ENCODE measurements at regions not wholly inside any gene's neighbourhood (a gene's known extent, or its start where the extent isn't known, plus 50 kb on each side); places are given as distances from the start of the nearest gene placed in this dataset.

DNA sequence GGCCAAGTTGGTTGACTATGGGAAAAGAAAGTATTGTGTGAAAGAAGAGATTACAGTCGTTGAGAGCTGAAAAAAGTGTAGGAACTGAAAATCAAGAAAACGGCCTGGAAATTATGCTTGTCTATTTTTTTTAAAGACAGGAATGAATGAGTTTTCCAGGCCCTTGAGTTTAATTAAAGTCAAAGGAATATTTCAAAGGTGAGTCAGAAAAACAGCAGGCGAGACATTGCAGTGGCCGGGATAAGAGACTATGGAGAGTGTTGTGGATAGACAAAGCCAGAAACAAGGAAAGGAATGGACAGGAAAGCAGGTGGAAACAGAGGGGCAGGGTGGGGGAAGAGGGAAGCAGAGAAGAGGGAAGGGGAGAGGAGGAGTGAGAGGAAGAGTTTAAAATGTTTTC, 275.1 kb upstream of the LRTM1 start:
- intact Hi-C loops (cut with micrococcal nuclease), result no loop called here
- no TSS peak for BruUV-seq (replicated peaks)
- Histone ChIP-seq H3K4me2 (ENCODE audit: insufficient read depth, low read length) (no peak overlapping the region), H3K9me1 (ENCODE audit: control insufficient read depth, insufficient read depth, low read length) (no peaks in the 10 kb centered on the region), H3K4me1 (replicated peaks in 1 of 2; ENCODE audit: control insufficient read depth in 2 of 2, insufficient read depth in 2 of 2, low read length in 2 of 2) (no peaks in the 10 kb centered on the region), H4K20me1 (replicated peaks; ENCODE audit: control insufficient read depth, insufficient read depth, low read length) (no peaks in the 10 kb centered on the region), H3K36me3 (ENCODE audit: control insufficient read depth, insufficient read depth, low read length) (no peaks in the 10 kb centered on the region), H3K79me2 (ENCODE audit: control insufficient read depth, insufficient read depth, low read length) (no peaks in the 10 kb centered on the region), H3K4me3 (no peak overlapping the region), H2AFZ (ENCODE audit: low read depth, low read length) (no peak overlapping the region), H3K27me3 (ENCODE audit: control insufficient read depth in 2 of 2, insufficient read depth in 2 of 2, low read length in 2 of 2) (no peaks in the 10 kb centered on the region), H3K27ac (ENCODE audit: extremely low read depth, low read depth, low read length) (no peak overlapping the region), H3K9ac (ENCODE audit: insufficient read depth in 1 of 2, low read depth in 2 of 2, low read length in 2 of 2) (no peak overlapping the region), H3K9me3 (replicated peaks; ENCODE audit: control insufficient read depth, insufficient read depth, low read depth, low read length) (no peaks in the 10 kb centered on the region)
- CTCF ChIA-PET (ENCODE audit: low intra/inter-chr PET ratio), result no interaction called here
- DNase-seq (ENCODE audit: extremely low read depth in 1 of 4, low spot score in 3 of 4) (no peak), ATAC-seq (no peak), FAIRE-seq (no peak)
- in situ Hi-C loops (cut with MboI), result no loop called here
- POLR2A ChIA-PET, result no interaction called here
- TF ChIP-seq SMAD2 (IDR thresholded peaks at IDR 0.05; ENCODE audit: low read depth, low read length), result no peak
- no peak for TF ChIP-seq E2F3 (CRISPR knock-in tag; IDR thresholded peaks at IDR 0.05)
- TF ChIP-seq SP2 (IDR thresholded peaks at IDR 0.05; ENCODE audit: extremely low read depth, low read depth, low read length, poor library complexity, severe bottlenecking), result no peak
- no peak for TF ChIP-seq CREM (IDR thresholded peaks at IDR 0.05; ENCODE audit: low read depth)
- no peak for TF ChIP-seq TSC22D4 (tag; IDR thresholded peaks at IDR 0.05)
- TF ChIP-seq ATF4 (CRISPR knock-in tag; IDR thresholded peaks at IDR 0.05), result no peak
- TF ChIP-seq, protein P1, sequence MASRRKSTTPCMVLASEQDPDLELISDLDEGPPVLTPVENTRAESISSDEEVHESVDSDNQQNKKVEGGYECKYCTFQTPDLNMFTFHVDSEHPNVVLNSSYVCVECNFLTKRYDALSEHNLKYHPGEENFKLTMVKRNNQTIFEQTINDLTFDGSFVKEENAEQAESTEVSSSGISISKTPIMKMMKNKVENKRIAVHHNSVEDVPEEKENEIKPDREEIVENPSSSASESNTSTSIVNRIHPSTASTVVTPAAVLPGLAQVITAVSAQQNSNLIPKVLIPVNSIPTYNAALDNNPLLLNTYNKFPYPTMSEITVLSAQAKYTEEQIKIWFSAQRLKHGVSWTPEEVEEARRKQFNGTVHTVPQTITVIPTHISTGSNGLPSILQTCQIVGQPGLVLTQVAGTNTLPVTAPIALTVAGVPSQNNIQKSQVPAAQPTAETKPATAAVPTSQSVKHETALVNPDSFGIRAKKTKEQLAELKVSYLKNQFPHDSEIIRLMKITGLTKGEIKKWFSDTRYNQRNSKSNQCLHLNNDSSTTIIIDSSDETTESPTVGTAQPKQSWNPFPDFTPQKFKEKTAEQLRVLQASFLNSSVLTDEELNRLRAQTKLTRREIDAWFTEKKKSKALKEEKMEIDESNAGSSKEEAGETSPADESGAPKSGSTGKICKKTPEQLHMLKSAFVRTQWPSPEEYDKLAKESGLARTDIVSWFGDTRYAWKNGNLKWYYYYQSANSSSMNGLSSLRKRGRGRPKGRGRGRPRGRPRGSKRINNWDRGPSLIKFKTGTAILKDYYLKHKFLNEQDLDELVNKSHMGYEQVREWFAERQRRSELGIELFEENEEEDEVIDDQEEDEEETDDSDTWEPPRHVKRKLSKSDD (conservative IDR thresholded peaks at IDR 0.05; ENCODE audit: low read length), result no peak
- no peak for TF ChIP-seq SIN3A (IDR thresholded peaks at IDR 0.05; ENCODE audit: borderline replicate concordance in 2 of 2, control insufficient read depth in 1 of 2, low read depth in 2 of 2, low read length in 2 of 2)
- no peak for TF ChIP-seq BRD9 (IDR thresholded peaks at IDR 0.05; ENCODE audit: low read depth, partially characterized antibody)
- no peak for TF ChIP-seq ZNF507 (tag; conservative IDR thresholded peaks at IDR 0.05)
- 0% methylated on average over 4 of the region's 4 CpGs for WGBS (ENCODE audit: insufficient coverage, low coverage, missing lambda C conversion rate)
